ENCODE measurements at regions not wholly inside any gene's neighbourhood (a gene's known extent, or its start where the extent isn't known, plus 50 kb on each side); places are given as distances from the start of the nearest gene placed in this dataset.

DNA sequence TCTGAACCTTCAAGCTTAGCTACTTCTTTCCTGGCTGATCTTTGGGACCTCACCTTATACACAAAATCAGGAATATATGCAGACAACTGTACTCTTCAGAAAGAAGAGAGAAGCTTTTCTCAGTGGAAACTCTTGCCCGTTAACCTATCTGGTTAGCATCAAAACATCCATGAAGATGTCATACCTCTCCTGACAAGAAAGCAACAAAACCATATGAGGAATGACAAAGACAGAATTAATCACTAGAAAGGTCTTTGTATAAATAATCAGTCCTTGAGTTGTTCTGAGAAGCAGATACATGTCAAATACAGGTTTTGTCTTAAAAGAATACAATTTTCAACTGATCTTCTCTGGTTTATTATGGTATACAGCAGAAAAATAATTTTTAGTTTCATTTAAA, 130.8 kb downstream of the FAT4 start (continued):
- TF ChIP-seq, protein P1, sequence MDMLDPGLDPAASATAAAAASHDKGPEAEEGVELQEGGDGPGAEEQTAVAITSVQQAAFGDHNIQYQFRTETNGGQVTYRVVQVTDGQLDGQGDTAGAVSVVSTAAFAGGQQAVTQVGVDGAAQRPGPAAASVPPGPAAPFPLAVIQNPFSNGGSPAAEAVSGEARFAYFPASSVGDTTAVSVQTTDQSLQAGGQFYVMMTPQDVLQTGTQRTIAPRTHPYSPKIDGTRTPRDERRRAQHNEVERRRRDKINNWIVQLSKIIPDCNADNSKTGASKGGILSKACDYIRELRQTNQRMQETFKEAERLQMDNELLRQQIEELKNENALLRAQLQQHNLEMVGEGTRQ (CRISPR knock-in tag; IDR thresholded peaks at IDR 0.05) = no peak
- TF ChIP-seq ZNF416 (CRISPR knock-in tag; IDR thresholded peaks at IDR 0.05) = no peak

DNA sequence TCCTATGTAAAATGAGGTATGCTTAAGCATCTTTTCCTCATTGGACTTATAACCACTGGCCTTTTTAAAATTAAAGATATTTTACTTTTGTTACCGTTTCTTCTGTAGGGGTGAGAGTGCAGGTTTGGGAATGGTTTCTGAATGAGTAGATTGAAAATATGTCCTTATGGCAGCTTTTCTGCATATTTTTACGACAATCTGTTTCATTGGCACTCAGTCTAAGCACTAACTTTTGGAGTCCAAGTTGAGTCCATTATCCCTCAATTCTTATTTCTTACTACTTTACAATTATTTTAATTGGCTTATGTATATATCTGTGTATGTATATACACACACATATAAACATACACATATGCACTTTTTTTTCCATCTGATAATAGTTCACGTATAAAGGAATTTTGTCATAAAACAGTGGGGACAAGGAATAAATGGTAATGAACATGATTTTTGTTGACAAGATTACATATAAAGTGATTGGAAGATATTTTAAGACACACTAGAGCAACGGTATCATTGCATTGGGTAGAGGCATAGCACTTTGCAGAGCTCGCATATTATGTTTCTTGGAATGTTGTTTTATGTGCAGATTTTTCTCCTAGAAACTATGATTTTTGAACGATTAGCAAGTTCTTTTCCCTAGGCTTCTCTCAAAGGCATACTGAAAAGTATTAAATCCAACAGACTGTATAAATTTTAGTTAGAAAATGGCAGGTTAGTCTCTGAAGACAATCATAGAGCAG, 133.0 kb downstream of the FAT4 start:
- Mint-ChIP-seq H3K4me1 (peaks cover 5% of the 10 kb centered on the region), H3K4me3 (no peak overlapping the region), H3K9me3 (no peaks in the 10 kb centered on the region), H3K36me3 (peaks cover 13% of the 10 kb centered on the region), H3K27ac (no peak overlapping the region), H3K27me3 (ENCODE audit: low read depth) (no peaks in the 10 kb centered on the region)
- TF ChIP-seq NR2C2 (CRISPR knock-in tag; IDR thresholded peaks at IDR 0.05) = no peak
- TF ChIP-seq, protein P2, sequence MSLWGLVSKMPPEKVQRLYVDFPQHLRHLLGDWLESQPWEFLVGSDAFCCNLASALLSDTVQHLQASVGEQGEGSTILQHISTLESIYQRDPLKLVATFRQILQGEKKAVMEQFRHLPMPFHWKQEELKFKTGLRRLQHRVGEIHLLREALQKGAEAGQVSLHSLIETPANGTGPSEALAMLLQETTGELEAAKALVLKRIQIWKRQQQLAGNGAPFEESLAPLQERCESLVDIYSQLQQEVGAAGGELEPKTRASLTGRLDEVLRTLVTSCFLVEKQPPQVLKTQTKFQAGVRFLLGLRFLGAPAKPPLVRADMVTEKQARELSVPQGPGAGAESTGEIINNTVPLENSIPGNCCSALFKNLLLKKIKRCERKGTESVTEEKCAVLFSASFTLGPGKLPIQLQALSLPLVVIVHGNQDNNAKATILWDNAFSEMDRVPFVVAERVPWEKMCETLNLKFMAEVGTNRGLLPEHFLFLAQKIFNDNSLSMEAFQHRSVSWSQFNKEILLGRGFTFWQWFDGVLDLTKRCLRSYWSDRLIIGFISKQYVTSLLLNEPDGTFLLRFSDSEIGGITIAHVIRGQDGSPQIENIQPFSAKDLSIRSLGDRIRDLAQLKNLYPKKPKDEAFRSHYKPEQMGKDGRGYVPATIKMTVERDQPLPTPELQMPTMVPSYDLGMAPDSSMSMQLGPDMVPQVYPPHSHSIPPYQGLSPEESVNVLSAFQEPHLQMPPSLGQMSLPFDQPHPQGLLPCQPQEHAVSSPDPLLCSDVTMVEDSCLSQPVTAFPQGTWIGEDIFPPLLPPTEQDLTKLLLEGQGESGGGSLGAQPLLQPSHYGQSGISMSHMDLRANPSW (CRISPR knock-in tag; conservative IDR thresholded peaks at IDR 0.05; ENCODE audit: low read depth) = no peak
- no peak for TF ChIP-seq JUN (CRISPR knock-in tag; IDR thresholded peaks at IDR 0.05)
- TF ChIP-seq RELA (CRISPR knock-in tag; IDR thresholded peaks at IDR 0.05; ENCODE audit: borderline replicate concordance) = no peak
- TF ChIP-seq, protein P3, sequence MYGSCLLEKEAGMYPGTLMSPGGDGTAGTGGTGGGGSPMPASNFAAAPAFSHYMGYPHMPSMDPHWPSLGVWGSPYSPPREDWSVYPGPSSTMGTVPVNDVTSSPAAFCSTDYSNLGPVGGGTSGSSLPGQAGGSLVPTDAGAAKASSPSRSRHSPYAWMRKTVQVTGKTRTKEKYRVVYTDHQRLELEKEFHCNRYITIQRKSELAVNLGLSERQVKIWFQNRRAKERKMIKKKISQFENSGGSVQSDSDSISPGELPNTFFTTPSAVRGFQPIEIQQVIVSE (CRISPR knock-in tag; IDR thresholded peaks at IDR 0.05; ENCODE audit: borderline replicate concordance) = no peak
- TF ChIP-seq, protein P4, sequence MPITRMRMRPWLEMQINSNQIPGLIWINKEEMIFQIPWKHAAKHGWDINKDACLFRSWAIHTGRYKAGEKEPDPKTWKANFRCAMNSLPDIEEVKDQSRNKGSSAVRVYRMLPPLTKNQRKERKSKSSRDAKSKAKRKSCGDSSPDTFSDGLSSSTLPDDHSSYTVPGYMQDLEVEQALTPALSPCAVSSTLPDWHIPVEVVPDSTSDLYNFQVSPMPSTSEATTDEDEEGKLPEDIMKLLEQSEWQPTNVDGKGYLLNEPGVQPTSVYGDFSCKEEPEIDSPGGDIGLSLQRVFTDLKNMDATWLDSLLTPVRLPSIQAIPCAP (CRISPR knock-in tag; IDR thresholded peaks at IDR 0.05) = no peak
- TF ChIP-seq, protein P5, sequence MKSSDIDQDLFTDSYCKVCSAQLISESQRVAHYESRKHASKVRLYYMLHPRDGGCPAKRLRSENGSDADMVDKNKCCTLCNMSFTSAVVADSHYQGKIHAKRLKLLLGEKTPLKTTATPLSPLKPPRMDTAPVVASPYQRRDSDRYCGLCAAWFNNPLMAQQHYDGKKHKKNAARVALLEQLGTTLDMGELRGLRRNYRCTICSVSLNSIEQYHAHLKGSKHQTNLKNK (CRISPR knock-in tag; IDR thresholded peaks at IDR 0.05) = no peak
- no peak for TF ChIP-seq SOX15 (CRISPR knock-in tag; IDR thresholded peaks at IDR 0.05)
- TF ChIP-seq OVOL2 (CRISPR knock-in tag; IDR thresholded peaks at IDR 0.05; ENCODE audit: borderline replicate concordance) = no peak
- TF ChIP-seq, protein P6, sequence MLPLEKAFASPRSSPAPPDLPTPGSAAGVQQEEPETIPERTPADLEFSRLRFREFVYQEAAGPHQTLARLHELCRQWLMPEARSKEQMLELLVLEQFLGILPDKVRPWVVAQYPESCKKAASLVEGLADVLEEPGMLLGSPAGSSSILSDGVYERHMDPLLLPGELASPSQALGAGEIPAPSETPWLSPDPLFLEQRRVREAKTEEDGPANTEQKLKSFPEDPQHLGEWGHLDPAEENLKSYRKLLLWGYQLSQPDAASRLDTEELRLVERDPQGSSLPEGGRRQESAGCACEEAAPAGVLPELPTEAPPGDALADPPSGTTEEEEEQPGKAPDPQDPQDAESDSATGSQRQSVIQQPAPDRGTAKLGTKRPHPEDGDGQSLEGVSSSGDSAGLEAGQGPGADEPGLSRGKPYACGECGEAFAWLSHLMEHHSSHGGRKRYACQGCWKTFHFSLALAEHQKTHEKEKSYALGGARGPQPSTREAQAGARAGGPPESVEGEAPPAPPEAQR (CRISPR knock-in tag; IDR thresholded peaks at IDR 0.05) = no peak
- no peak for TF ChIP-seq SMAD4 (CRISPR knock-in tag; IDR thresholded peaks at IDR 0.05)
- TF ChIP-seq RORB (CRISPR knock-in tag; IDR thresholded peaks at IDR 0.05) = no peak
- no peak for TF ChIP-seq NFATC4 (CRISPR knock-in tag; IDR thresholded peaks at IDR 0.05)
- TF ChIP-seq, protein P7, sequence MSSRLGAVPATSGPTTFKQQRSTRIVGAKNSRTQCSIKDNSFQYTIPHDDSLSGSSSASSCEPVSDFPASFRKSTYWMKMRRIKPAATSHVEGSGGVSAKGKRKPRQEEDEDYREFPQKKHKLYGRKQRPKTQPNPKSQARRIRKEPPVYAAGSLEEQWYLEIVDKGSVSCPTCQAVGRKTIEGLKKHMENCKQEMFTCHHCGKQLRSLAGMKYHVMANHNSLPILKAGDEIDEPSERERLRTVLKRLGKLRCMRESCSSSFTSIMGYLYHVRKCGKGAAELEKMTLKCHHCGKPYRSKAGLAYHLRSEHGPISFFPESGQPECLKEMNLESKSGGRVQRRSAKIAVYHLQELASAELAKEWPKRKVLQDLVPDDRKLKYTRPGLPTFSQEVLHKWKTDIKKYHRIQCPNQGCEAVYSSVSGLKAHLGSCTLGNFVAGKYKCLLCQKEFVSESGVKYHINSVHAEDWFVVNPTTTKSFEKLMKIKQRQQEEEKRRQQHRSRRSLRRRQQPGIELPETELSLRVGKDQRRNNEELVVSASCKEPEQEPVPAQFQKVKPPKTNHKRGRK (CRISPR knock-in tag; IDR thresholded peaks at IDR 0.05; ENCODE audit: borderline replicate concordance) = no peak
- CTCF ChIA-PET = no interaction called here
- DNase-seq (ENCODE audit: low spot score) (no peak), ATAC-seq (no peak)
- POLR2A ChIA-PET = no interaction called here
